Thyroid gland (tissue), 4 donors: ENCODE measurements at regions not wholly inside any gene's neighbourhood (a gene's known extent, or its start where the extent isn't known, plus 50 kb on each side); places are given as distances from the start of the nearest gene placed in this dataset.

ENCODE experiments used
- POLR2A ChIP-seq, 2 donors: fragments of 450-650 bp; IDR thresholded peaks; one replicate each; pipeline ENCODE4 v1.6.1; 2017; ENCODE audit warnings: antibody characterized with exemption in 2 of 2, mild to moderate bottlenecking in 2 of 2, moderate library complexity in 1 of 2
- TF ChIP-seq, protein P1 (sequence below), 6 experiments: fragments of 200-600 bp in 3 of 6; fragments of 450-650 bp in 3 of 6; sonication (generic) in 3 of 6; IDR thresholded peaks; one replicate each; pipeline ENCODE4 v1.5.1; 2016 to 2019; ENCODE audit warnings: antibody characterized with exemption in 6 of 6, mild to moderate bottlenecking in 2 of 6, inconsistent platforms in 1 of 6, moderate library complexity in 1 of 6

DNA sequence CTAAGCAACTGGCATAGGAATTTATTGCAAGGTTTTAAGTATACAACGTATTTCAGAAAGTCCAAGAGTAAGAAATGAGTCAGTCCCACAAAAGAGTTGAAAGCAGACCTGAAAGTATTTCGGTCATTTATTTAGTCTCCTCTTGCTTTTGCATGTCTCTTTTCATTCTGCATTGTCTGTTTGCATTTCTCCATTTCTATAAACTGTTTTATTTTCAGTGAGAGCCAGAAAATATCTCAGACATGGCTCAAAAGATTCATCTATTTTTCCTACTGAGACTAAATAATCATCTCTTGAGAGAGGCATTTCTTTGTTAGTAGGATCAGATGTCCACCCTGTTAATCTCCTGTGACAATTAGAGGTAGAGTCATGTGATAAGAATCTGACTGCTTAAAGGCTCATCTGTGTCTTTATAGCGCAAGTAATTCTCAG, 219.1 kb upstream of the CCDC179 start:
- TF ChIP-seq, protein P1, sequence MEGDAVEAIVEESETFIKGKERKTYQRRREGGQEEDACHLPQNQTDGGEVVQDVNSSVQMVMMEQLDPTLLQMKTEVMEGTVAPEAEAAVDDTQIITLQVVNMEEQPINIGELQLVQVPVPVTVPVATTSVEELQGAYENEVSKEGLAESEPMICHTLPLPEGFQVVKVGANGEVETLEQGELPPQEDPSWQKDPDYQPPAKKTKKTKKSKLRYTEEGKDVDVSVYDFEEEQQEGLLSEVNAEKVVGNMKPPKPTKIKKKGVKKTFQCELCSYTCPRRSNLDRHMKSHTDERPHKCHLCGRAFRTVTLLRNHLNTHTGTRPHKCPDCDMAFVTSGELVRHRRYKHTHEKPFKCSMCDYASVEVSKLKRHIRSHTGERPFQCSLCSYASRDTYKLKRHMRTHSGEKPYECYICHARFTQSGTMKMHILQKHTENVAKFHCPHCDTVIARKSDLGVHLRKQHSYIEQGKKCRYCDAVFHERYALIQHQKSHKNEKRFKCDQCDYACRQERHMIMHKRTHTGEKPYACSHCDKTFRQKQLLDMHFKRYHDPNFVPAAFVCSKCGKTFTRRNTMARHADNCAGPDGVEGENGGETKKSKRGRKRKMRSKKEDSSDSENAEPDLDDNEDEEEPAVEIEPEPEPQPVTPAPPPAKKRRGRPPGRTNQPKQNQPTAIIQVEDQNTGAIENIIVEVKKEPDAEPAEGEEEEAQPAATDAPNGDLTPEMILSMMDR (IDR thresholded peaks at IDR 0.05): no peak
- TF ChIP-seq POLR2A (IDR thresholded peaks at IDR 0.05): no peak
